HG03025 (cell line): ENCODE measurements at regions not wholly inside any gene's neighbourhood (a gene's known extent, or its start where the extent isn't known, plus 50 kb on each side); places are given as distances from the start of the nearest gene placed in this dataset.
A peak's percentile ranks its signal among the peaks of the same experiment; 100 is the strongest.

ENCODE experiments used
- ATAC-seq: cut with Tn5 transposase; IDR thresholded peaks from one replicate; pipeline ENCODE4 v1.9.1; 2021; ENCODE audit warnings: mild to moderate bottlenecking, moderate library complexity; ENCODE audit not compliant: unreplicated experiment, low FRiP score

- ATAC-seq, result no peak
These were observed 78.3 kb upstream of the AOAH start for GRCh38 chr7:36802459-36803135.

GRCh38 chr7:36796850-36797536, 72.7 kb upstream of the AOAH start:
- no peak for ATAC-seq

GRCh38 chr7:36795451-36796021, 71.2 kb upstream of the AOAH start:
- ATAC-seq, result no peak

GRCh38 chr7:36794689-36795088, 70.4 kb upstream of the AOAH start:
- no peak for ATAC-seq

- no peak for ATAC-seq
These were observed 68.1 kb upstream of the AOAH start for GRCh38 chr7:36792421-36792820.

GRCh38 chr7:36790311-36790787, 66.1 kb upstream of the AOAH start:
- no peak for ATAC-seq

- ATAC-seq, result no peak
These were observed 64.7 kb upstream of the AOAH start for GRCh38 chr7:36788825-36789470.

- no peak for ATAC-seq
These were observed 63.7 kb upstream of the AOAH start for GRCh38 chr7:36787933-36788378.

- peak; percentile 63 for ATAC-seq
These were observed 61.0 kb upstream of the AOAH start for GRCh38 chr7:36784991-36785940.

GRCh38 chr7:36781011-36781738, 56.9 kb upstream of the AOAH start:
- ATAC-seq, result no peak

- no peak for ATAC-seq
These were observed 53.6 kb upstream of the AOAH start for GRCh38 chr7:36777855-36778254.

GRCh38 chr7:36777062-36777461, 52.8 kb upstream of the AOAH start:
- ATAC-seq, result no peak

GRCh38 chr7:36775676-36776075, 51.4 kb upstream of the AOAH start:
- no peak for ATAC-seq

- no peak for ATAC-seq
These were observed 50.8 kb upstream of the AOAH start for GRCh38 chr7:36775061-36775620.
